ENCODE measurements at regions not wholly inside any gene's neighbourhood (a gene's known extent, or its start where the extent isn't known, plus 50 kb on each side); places are given as distances from the start of the nearest gene placed in this dataset.

DNA sequence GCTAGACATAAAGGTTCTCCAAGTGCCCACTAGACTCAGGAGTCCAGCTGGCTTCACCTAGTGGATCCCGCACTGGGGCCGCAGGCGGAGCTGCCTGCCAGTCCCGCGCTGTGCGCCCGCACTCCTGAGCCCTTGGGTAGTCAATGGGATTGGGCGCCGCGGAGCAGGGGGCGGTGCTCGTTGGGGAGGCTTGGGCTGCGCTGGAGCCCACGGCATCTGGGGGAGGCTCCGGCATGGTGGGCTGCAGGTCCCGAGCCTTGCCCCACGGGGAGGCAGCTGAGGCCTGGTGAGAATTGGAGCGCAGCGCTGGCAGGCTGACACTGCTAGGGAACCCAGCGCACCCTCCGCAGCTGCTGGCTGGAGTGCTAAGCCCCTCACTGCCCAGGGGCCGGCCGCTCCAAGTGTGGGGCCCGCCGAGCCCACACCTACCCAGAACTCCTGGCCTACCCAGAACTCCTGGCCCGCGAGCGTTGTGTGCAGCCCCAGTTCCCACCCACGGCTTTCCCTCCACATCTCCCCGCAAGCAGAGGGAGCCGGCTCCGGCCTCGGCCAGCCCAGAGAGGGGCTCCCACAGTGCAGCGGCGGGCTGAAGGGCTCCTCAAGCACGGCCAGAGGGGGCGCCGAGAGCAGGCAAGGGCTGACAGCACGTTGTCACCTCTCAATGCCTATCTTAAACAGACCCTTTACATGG is 260.7 kb upstream of the DMRT1 start:
- H3K4ac ChIP-seq (replicated peaks; ENCODE audit: insufficient read length, low read depth, low read length): no peak overlapping the region
- TF ChIP-seq, protein P1, sequence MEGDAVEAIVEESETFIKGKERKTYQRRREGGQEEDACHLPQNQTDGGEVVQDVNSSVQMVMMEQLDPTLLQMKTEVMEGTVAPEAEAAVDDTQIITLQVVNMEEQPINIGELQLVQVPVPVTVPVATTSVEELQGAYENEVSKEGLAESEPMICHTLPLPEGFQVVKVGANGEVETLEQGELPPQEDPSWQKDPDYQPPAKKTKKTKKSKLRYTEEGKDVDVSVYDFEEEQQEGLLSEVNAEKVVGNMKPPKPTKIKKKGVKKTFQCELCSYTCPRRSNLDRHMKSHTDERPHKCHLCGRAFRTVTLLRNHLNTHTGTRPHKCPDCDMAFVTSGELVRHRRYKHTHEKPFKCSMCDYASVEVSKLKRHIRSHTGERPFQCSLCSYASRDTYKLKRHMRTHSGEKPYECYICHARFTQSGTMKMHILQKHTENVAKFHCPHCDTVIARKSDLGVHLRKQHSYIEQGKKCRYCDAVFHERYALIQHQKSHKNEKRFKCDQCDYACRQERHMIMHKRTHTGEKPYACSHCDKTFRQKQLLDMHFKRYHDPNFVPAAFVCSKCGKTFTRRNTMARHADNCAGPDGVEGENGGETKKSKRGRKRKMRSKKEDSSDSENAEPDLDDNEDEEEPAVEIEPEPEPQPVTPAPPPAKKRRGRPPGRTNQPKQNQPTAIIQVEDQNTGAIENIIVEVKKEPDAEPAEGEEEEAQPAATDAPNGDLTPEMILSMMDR (IDR thresholded peaks at IDR 0.05; ENCODE audit: control extremely low read depth in 1 of 3, insufficient read depth in 1 of 3, low read depth in 1 of 3, low read length in 3 of 3): peak in 1 of 3 experiments; percentile 36; a peak in 1 of 4 replicates
- TF ChIP-seq CBX5 (IDR thresholded peaks at IDR 0.05; ENCODE audit: low read depth, low read length) (no peak), RXRA (IDR thresholded peaks at IDR 0.05; ENCODE audit: insufficient read depth, low read depth, low read length) (no peak), KDM5A (IDR thresholded peaks at IDR 0.05; ENCODE audit: low read length) (no peak), SAP30 (IDR thresholded peaks at IDR 0.05; ENCODE audit: insufficient read depth, insufficient replicate concordance, low read length) (no peak)
- TF ChIP-seq, protein P2, sequence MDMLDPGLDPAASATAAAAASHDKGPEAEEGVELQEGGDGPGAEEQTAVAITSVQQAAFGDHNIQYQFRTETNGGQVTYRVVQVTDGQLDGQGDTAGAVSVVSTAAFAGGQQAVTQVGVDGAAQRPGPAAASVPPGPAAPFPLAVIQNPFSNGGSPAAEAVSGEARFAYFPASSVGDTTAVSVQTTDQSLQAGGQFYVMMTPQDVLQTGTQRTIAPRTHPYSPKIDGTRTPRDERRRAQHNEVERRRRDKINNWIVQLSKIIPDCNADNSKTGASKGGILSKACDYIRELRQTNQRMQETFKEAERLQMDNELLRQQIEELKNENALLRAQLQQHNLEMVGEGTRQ (IDR thresholded peaks at IDR 0.05; ENCODE audit: low read length): no peak
- no peak overlapping the region for H3K23ac ChIP-seq (ENCODE audit: insufficient read length)
- no peak overlapping the region for H3K4me3 ChIP-seq (ENCODE audit: extremely low read depth in 1 of 4, insufficient read depth in 2 of 4, low read depth in 3 of 4, low read length in 4 of 4)
- DNase-seq (ENCODE audit: low read depth in 1 of 2, low spot score in 2 of 2) (no peak), FAIRE-seq (no peak)
- no peak overlapping the region for H2BK5ac ChIP-seq (ENCODE audit: low read depth, low read length)
- H3K27ac ChIP-seq (ENCODE audit: low read depth, low read length): no peak overlapping the region
- peaks cover 6% of the 10 kb centered on the region; the same call in 1 of the 2 replicates for H3K79me1 ChIP-seq (ENCODE audit: low read depth, low read length)
- no peak overlapping the region for H2AK5ac ChIP-seq (ENCODE audit: low read depth, low read length)
- WGBS, 2 experiments (ENCODE audit: extremely low coverage in 1 of 2, insufficient coverage in 1 of 2, insufficient read length in 1 of 2, insufficient replicate concordance in 2 of 2, low coverage in 1 of 2, low lambda C conversion rate in 2 of 2, missing lambda C conversion rate in 1 of 2): 96% methylated on average over 35 of the region's 39 CpGs; no CpG with 5 or more reads in 1 of the 2 experiments
- H4K8ac ChIP-seq (ENCODE audit: extremely low read depth, insufficient read depth, low read length): no peak overlapping the region
- ChIA-PET CTCF (ENCODE audit: partially characterized antibody) (interaction anchor here (0.6 to 1.6 kb wide), 6 partner anchors 18 to 193 kb away, joined by 3 read pairs; no protein-coding TSS in a partner anchor), POLR2A (ENCODE audit: partially characterized antibody) (no interaction called here)
- no peaks in the 10 kb centered on the region for H3K27me3 ChIP-seq (replicated peaks in 1 of 4; ENCODE audit: control insufficient read depth in 3 of 4, extremely low read depth in 1 of 4, insufficient read depth in 3 of 4, low read length in 3 of 4)
- H4K91ac ChIP-seq (replicated peaks; ENCODE audit: insufficient read length, low read length): no peak overlapping the region
- H2BK12ac ChIP-seq (ENCODE audit: low read depth, low read length): no peak overlapping the region
- H2BK15ac ChIP-seq (ENCODE audit: low read length): no peak overlapping the region
- no peak overlapping the region for H3K18ac ChIP-seq (ENCODE audit: extremely low read depth, low read length)
- H2BK20ac ChIP-seq (ENCODE audit: low read length): no peak overlapping the region
- H4K20me1 ChIP-seq (replicated peaks in 1 of 2; ENCODE audit: control insufficient read depth in 1 of 2, insufficient read depth in 2 of 2, low read length in 2 of 2): no peaks in the 10 kb centered on the region
- H3K9ac ChIP-seq (replicated peaks in 1 of 4; ENCODE audit: extremely low read depth in 1 of 4, low read depth in 3 of 4, low read length in 3 of 4): no peak overlapping the region
- no peak overlapping the region for H2AFZ ChIP-seq (ENCODE audit: low read length)
- no peaks in the 10 kb centered on the region for H3K23me2 ChIP-seq (ENCODE audit: low read depth, low read length)
- H4K5ac ChIP-seq (ENCODE audit: insufficient read length, low read depth, low read length): no peak overlapping the region
- no peak overlapping the region for H3K4me2 ChIP-seq (ENCODE audit: insufficient read depth in 1 of 2, low read depth in 2 of 2, low read length in 2 of 2)
- no peak overlapping the region for H3K14ac ChIP-seq (ENCODE audit: insufficient read length)
- H3K9me3 ChIP-seq (ENCODE audit: insufficient read depth in 2 of 2, low read depth in 1 of 2, low read length in 1 of 2): peaks cover 13 to 16% of the 10 kb centered on the region in 2 experiments
- no peaks in the 10 kb centered on the region for H3K4me1 ChIP-seq (replicated peaks in 1 of 4; ENCODE audit: control insufficient read depth in 3 of 4, insufficient read depth in 4 of 4, low read length in 3 of 4)
- peaks cover 0 to 6% (median 0%) of the 10 kb centered on the region in 4 experiments; a peak in 1 of 8 replicates for H3K36me3 ChIP-seq (ENCODE audit: control insufficient read depth in 2 of 4, insufficient read depth in 4 of 4, low read length in 3 of 4)
- no peak overlapping the region for H3K56ac ChIP-seq (replicated peaks; ENCODE audit: insufficient read length, low read depth, low read length)
- H2BK120ac ChIP-seq (replicated peaks; ENCODE audit: low read depth, low read length): no peak overlapping the region
- H3K79me2 ChIP-seq (ENCODE audit: control insufficient read depth in 1 of 2, insufficient read depth in 2 of 2, low read length in 2 of 2): peaks cover 0 to 11% of the 10 kb centered on the region in 2 experiments; a peak in 2 of 4 replicates

All from H1 (cell line).